ENCODE measurements at regions not wholly inside any gene's neighbourhood (a gene's known extent, or its start where the extent isn't known, plus 50 kb on each side); places are given as distances from the start of the nearest gene placed in this dataset.

DNA sequence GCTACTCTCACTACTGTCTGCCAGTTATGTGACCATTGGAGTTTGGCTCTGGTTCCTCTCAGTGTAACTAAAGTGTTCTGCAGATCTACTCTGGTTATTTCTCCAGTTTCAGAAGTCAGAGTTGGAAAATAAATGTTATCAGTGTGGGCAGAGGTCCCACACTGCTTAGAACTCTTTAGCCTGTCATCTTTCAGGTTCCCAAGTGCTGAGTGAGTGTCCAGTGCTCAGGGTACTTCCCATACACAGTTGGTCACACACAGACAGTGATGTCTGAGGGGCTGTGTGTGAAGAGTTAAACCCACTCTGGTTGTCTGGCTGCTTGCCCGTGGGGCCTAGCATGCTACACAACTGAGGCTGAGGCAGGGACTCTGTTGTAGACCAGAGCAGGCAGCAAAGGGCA is 421.8 kb upstream of the MEX3C start:
- Histone ChIP-seq H3K79me1 (ENCODE audit: insufficient read depth, low read depth, low read length, poor library complexity, severe bottlenecking) (no peaks in the 10 kb centered on the region), H4K5ac (ENCODE audit: insufficient read length, low read depth, low read length) (no peak overlapping the region), H3K79me2 (ENCODE audit: insufficient read depth, low read length) (no peaks in the 10 kb centered on the region), H3K9me3 (ENCODE audit: control insufficient read depth, low read depth, low read length) (no peaks in the 10 kb centered on the region), H2BK5ac (ENCODE audit: insufficient read length, low read length) (no peak overlapping the region), H3K4me1 (ENCODE audit: insufficient read depth, low read length) (peaks cover 6% of the 10 kb centered on the region; the same call in 1 of the 2 replicates), H3K4me2 (ENCODE audit: insufficient read depth, insufficient read length, low read length) (no peak overlapping the region), H2BK12ac (ENCODE audit: insufficient read length, low read depth, low read length) (no peak overlapping the region), H2AFZ (ENCODE audit: low read length) (no peak overlapping the region), H3K14ac (ENCODE audit: insufficient read depth, low read length) (no peak overlapping the region), H3K27ac (ENCODE audit: insufficient read length, low read depth, low read length) (no peak overlapping the region), H3K23me2 (ENCODE audit: insufficient read length, low read depth, low read length, poor library complexity, severe bottlenecking) (no peaks in the 10 kb centered on the region), H4K20me1 (ENCODE audit: control insufficient read depth, insufficient read depth, insufficient read length) (no peaks in the 10 kb centered on the region), H2BK120ac (ENCODE audit: low read depth, low read length, poor library complexity, severe bottlenecking) (no peak overlapping the region), H3K56ac (ENCODE audit: insufficient read length, low read depth, low read length) (no peak overlapping the region), H2BK20ac (ENCODE audit: low read depth, low read length, poor library complexity, severe bottlenecking) (no peak overlapping the region), H2BK15ac (ENCODE audit: low read depth, low read length) (no peak overlapping the region), H3T11ph (ENCODE audit: low read length) (no peak overlapping the region), H4K91ac (ENCODE audit: insufficient read length, low read depth, low read length) (no peak overlapping the region), H3K9ac (ENCODE audit: extremely low read depth, insufficient read length, low read length) (no peak overlapping the region), H3K23ac (ENCODE audit: insufficient read length, low read depth, low read length) (no peak overlapping the region), H3K4ac (ENCODE audit: low read depth, low read length) (no peak overlapping the region), H3K27me3 (ENCODE audit: insufficient read depth, low read length) (no peaks in the 10 kb centered on the region), H3K18ac (ENCODE audit: insufficient read length, low read depth, low read length) (no peak overlapping the region), H4K8ac (replicated peaks; ENCODE audit: insufficient read length, low read depth, low read length) (no peak overlapping the region), H2AK5ac (ENCODE audit: insufficient read length, low read length) (no peak overlapping the region)
- H3K36me3 Mint-ChIP-seq (ENCODE audit: insufficient read depth in 1 of 3, low read depth in 3 of 3), result peaks cover 0 to 3% (median 0%) of the 10 kb centered on the region in 3 experiments; a peak in 2 of 7 replicates
- H3K27ac Mint-ChIP-seq, result no peak overlapping the region
- no peak for DNase-seq
- TF ChIP-seq, protein P1, sequence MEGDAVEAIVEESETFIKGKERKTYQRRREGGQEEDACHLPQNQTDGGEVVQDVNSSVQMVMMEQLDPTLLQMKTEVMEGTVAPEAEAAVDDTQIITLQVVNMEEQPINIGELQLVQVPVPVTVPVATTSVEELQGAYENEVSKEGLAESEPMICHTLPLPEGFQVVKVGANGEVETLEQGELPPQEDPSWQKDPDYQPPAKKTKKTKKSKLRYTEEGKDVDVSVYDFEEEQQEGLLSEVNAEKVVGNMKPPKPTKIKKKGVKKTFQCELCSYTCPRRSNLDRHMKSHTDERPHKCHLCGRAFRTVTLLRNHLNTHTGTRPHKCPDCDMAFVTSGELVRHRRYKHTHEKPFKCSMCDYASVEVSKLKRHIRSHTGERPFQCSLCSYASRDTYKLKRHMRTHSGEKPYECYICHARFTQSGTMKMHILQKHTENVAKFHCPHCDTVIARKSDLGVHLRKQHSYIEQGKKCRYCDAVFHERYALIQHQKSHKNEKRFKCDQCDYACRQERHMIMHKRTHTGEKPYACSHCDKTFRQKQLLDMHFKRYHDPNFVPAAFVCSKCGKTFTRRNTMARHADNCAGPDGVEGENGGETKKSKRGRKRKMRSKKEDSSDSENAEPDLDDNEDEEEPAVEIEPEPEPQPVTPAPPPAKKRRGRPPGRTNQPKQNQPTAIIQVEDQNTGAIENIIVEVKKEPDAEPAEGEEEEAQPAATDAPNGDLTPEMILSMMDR (conservative IDR thresholded peaks at IDR 0.05), result no peak
- no peak overlapping the region for H3K4me3 Mint-ChIP-seq
- H3K4me1 Mint-ChIP-seq, result peaks cover 21 to 24% of the 10 kb centered on the region in 2 experiments
- WGBS (ENCODE audit: extremely low coverage, insufficient read length, low lambda C conversion rate), result no CpG with 5 or more reads among the region's 1 CpG
- H3K9me3 Mint-ChIP-seq, result peaks cover 0 to 3% of the 10 kb centered on the region in 2 experiments; a peak in 1 of 5 replicates
- peaks cover 30% of the 10 kb centered on the region for H3K27me3 Mint-ChIP-seq (ENCODE audit: low read depth)
